ENCODE measurements at regions not wholly inside any gene's neighbourhood (a gene's known extent, or its start where the extent isn't known, plus 50 kb on each side); places are given as distances from the start of the nearest gene placed in this dataset.

DNA sequence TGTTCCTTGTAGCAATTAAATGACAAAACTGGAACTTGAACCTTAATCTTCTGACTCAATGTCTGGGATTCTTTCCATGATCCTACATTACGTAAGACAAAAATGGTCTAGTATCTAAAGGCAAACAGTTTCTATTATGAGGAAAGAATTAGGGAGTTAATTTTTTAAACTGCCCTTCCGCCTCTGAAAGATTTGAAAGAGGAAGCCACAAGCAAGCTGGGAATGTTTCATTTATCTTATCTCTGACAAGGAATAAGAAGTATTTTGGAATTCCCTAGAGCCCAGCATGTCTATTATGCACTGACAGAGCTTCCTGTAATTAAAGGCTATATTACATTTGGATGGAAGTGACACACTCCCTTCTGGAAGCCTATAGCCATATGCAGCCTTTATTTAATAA is 558.8 kb upstream of the CDH2 start:
- TF ChIP-seq EZH2 (IDR thresholded peaks at IDR 0.05; ENCODE audit: borderline replicate concordance, low read length): no peak
- TF ChIP-seq, protein P1, sequence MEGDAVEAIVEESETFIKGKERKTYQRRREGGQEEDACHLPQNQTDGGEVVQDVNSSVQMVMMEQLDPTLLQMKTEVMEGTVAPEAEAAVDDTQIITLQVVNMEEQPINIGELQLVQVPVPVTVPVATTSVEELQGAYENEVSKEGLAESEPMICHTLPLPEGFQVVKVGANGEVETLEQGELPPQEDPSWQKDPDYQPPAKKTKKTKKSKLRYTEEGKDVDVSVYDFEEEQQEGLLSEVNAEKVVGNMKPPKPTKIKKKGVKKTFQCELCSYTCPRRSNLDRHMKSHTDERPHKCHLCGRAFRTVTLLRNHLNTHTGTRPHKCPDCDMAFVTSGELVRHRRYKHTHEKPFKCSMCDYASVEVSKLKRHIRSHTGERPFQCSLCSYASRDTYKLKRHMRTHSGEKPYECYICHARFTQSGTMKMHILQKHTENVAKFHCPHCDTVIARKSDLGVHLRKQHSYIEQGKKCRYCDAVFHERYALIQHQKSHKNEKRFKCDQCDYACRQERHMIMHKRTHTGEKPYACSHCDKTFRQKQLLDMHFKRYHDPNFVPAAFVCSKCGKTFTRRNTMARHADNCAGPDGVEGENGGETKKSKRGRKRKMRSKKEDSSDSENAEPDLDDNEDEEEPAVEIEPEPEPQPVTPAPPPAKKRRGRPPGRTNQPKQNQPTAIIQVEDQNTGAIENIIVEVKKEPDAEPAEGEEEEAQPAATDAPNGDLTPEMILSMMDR (conservative IDR thresholded peaks at IDR 0.05 in 1 of 2, IDR thresholded peaks at IDR 0.05 in 1 of 2; ENCODE audit: extremely low read depth in 1 of 2, insufficient read depth in 1 of 2, low read depth in 1 of 2, low read length in 2 of 2): no peak

Measured in mammary epithelial cell (primary cell).